A673 (cell line): ENCODE measurements at regions not wholly inside any gene's neighbourhood (a gene's known extent, or its start where the extent isn't known, plus 50 kb on each side); places are given as distances from the start of the nearest gene placed in this dataset.

Source experiments
- EZH2 ChIP-seq: fragments of 200-600 bp; sonication (generic); IDR thresholded peaks from 2 replicates; pipeline ENCODE4 v1.6.1; 2017; ENCODE audit warnings: borderline replicate concordance, low read depth, mild to moderate bottlenecking, mixed read lengths, antibody characterized with exemption, low read length; ENCODE audit not compliant: poor library complexity, severe bottlenecking
- TF ChIP-seq, protein P1 (sequence below): fragments of 300-800, 200-600 bp; sonication (generic); conservative IDR thresholded peaks from 2 replicates; pipeline ENCODE4 v1.5.1; 2017; ENCODE audit warnings: low read depth, mild to moderate bottlenecking, antibody characterized with exemption, low read length, moderate library complexity, mixed read lengths

DNA sequence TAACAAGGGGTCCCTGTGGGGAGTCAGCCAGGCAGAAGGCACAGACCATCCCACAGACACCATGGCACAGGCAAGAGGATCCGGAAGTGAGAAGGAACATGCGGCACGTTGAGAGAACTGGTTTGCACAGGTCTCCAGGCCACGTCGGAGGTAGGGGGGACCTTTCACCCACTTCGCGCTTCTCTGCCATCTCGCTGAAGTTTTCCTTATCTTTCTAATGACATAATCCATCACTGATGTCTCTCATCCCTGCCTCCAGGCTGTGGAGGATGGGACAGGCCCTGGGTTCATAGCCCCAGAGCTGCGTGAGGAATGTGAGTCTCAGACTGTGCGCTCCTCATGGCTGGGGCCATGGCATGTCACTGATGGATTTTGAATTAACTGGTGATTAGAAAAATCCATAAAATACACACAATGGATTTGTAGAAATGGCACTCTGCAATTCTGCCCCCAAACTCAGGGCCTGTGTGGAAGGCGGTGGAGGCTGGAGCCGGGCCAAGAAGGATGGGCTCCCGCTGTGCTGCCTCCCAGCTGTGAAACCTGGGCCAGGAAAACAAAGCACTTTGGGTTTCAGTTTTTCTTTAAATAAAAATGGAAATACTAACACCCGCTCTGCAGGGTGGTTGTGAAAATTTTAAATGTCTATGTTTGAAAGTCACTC, 113.3 kb upstream of the ALKAL2 start:
- TF ChIP-seq, protein P1, sequence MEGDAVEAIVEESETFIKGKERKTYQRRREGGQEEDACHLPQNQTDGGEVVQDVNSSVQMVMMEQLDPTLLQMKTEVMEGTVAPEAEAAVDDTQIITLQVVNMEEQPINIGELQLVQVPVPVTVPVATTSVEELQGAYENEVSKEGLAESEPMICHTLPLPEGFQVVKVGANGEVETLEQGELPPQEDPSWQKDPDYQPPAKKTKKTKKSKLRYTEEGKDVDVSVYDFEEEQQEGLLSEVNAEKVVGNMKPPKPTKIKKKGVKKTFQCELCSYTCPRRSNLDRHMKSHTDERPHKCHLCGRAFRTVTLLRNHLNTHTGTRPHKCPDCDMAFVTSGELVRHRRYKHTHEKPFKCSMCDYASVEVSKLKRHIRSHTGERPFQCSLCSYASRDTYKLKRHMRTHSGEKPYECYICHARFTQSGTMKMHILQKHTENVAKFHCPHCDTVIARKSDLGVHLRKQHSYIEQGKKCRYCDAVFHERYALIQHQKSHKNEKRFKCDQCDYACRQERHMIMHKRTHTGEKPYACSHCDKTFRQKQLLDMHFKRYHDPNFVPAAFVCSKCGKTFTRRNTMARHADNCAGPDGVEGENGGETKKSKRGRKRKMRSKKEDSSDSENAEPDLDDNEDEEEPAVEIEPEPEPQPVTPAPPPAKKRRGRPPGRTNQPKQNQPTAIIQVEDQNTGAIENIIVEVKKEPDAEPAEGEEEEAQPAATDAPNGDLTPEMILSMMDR: no peak
- no peak for TF ChIP-seq EZH2
